ENCODE measurements at regions not wholly inside any gene's neighbourhood (a gene's known extent, or its start where the extent isn't known, plus 50 kb on each side); places are given as distances from the start of the nearest gene placed in this dataset.

GRCh38 chr14:86311151-86311550 lies 781.2 kb downstream of the FLRT2 start (continued):
- no peak for TF ChIP-seq ZNF462 (CRISPR knock-in tag; IDR thresholded peaks at IDR 0.05)
- no peak for TF ChIP-seq EZH2 (IDR thresholded peaks at IDR 0.05; ENCODE audit: low read depth, unreplicated experiment)
- TF ChIP-seq CREB1 (CRISPR knock-in tag; IDR thresholded peaks at IDR 0.05; ENCODE audit: low read depth), result no peak
- no peak for TF ChIP-seq STAT1 (IDR thresholded peaks at IDR 0.05; ENCODE audit: unreplicated experiment)
- TF ChIP-seq NANOG (IDR thresholded peaks at IDR 0.05; ENCODE audit: borderline replicate concordance), result no peak
- no peak for TF ChIP-seq POLR2AphosphoS5 (IDR thresholded peaks at IDR 0.05; ENCODE audit: low read depth)

- H3K4me2 ChIP-seq, result no peak overlapping the region
- no peaks in the 10 kb centered on the region; the same call in 2 of the 3 replicates for H3K4me1 Mint-ChIP-seq
- no peaks in the 10 kb centered on the region for H3F3A ChIP-seq (replicated peaks; ENCODE audit: low read depth)
- H3K79me2 ChIP-seq (replicated peaks; ENCODE audit: insufficient read depth), result no peaks in the 10 kb centered on the region
- H3K4me3 ChIP-seq, result no peak overlapping the region
- 0 out of 2 replicates have a peak, but pooled peaks cover 8% of the 10 kb centered on the region for H3K9me2 ChIP-seq (ENCODE audit: insufficient read depth)
- H3K27me3 ChIP-seq (ENCODE audit: insufficient read depth), result no peaks in the 10 kb centered on the region
- peaks cover 8% of the 10 kb centered on the region; the same call in 2 of the 3 replicates for H3K9me3 Mint-ChIP-seq
- no peak overlapping the region for H3K27ac Mint-ChIP-seq
- no peak overlapping the region for H3K4me3 Mint-ChIP-seq
- no peaks in the 10 kb centered on the region; the same call in 2 of the 3 replicates for H3K36me3 Mint-ChIP-seq (ENCODE audit: low read depth)
- no peaks in the 10 kb centered on the region for H3K36me3 ChIP-seq (ENCODE audit: insufficient read depth)
- no peak for TF ChIP-seq ZNF462 (CRISPR knock-in tag; IDR thresholded peaks at IDR 0.05)
- TF ChIP-seq NANOG (IDR thresholded peaks at IDR 0.05; ENCODE audit: borderline replicate concordance), result no peak
- no peak for TF ChIP-seq EZH2 (IDR thresholded peaks at IDR 0.05; ENCODE audit: low read depth, unreplicated experiment)
- TF ChIP-seq ETS1 (IDR thresholded peaks at IDR 0.05), result no peak
- TF ChIP-seq CREB1 (CRISPR knock-in tag; IDR thresholded peaks at IDR 0.05; ENCODE audit: low read depth), result no peak
- H3K4me1 ChIP-seq (ENCODE audit: insufficient read depth), result no peaks in the 10 kb centered on the region
- ATAC-seq (no peak), DNase-seq (ENCODE audit: low spot score) (no peak)
- no peaks in the 10 kb centered on the region for H4K20me1 ChIP-seq (replicated peaks; ENCODE audit: insufficient read depth)
- H2AFZ ChIP-seq, result no peak overlapping the region
- H3K27ac ChIP-seq (ENCODE audit: low read depth), result no peak overlapping the region
- peaks cover 2% of the 10 kb centered on the region for H3K27me3 Mint-ChIP-seq (ENCODE audit: insufficient read depth, low read depth, poor library complexity)
Observed at GRCh38 chr14:86310611-86311010, 780.7 kb downstream of the FLRT2 start.

All from GM23338 (cell line).